ENCODE measurements at regions not wholly inside any gene's neighbourhood (a gene's known extent, or its start where the extent isn't known, plus 50 kb on each side); places are given as distances from the start of the nearest gene placed in this dataset.

DNA sequence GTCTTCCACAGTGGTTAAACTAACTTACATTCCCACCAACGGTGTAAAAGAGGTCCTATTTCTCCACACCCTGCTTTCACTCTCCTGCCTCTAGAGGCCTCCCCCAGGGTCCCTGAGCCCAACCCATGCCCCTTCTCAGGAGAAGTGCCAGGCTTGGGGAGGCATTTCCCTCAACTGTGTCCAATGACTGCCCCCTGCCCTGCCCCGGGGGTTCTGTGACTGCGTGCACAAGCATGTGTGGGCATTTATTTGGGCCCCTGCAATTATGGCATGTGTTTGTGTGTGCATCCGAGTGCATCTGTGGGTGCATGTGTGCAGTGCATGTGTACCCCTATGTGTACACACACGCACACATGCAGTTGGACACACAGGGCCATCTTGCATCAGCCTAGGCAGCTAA lies 57.3 kb downstream of the INHBB start:
- Mint-ChIP-seq H3K36me3 (no peaks in the 10 kb centered on the region), H3K27me3 (ENCODE audit: insufficient read depth, low read depth) (peaks cover 12% of the 10 kb centered on the region), H3K27ac (no peak overlapping the region), H3K4me1 (peaks cover 7% of the 10 kb centered on the region), H3K9me3 (peaks cover 2% of the 10 kb centered on the region), H3K4me3 (no peak overlapping the region)
- Histone ChIP-seq H3K4me2 (no peak overlapping the region), H3K4me1 (no peaks in the 10 kb centered on the region), H3K4me3 (no peak overlapping the region), H3K9me3 (ENCODE audit: low read depth) (no peaks in the 10 kb centered on the region), H3K36me3 (no peaks in the 10 kb centered on the region), H2AFZ (replicated peaks) (no peak overlapping the region), H3K27ac (no peak overlapping the region), H4K20me1 (ENCODE audit: low read depth) (no peaks in the 10 kb centered on the region), H3K9ac (no peak overlapping the region), H3K79me2 (ENCODE audit: low read depth) (no peaks in the 10 kb centered on the region), H3F3A (ENCODE audit: low read depth) (no peaks in the 10 kb centered on the region), H3K27me3 (no peaks in the 10 kb centered on the region)
- TF ChIP-seq EZH2phosphoT487 (IDR thresholded peaks at IDR 0.05), result no peak
- no peak for TF ChIP-seq EZH2 (IDR thresholded peaks at IDR 0.05)
- no peak for TF ChIP-seq CTCF (IDR thresholded peaks at IDR 0.05)
- no peak for DNase-seq (ENCODE audit: low spot score)

GRCh38 chr2:120403676-120404075 lies 57.7 kb downstream of the INHBB start:
- no peaks in the 10 kb centered on the region for H3K4me1 ChIP-seq
- H3K36me3 ChIP-seq, result no peaks in the 10 kb centered on the region
- no peaks in the 10 kb centered on the region for H3K9me3 ChIP-seq (ENCODE audit: low read depth)
- TF ChIP-seq CTCF (IDR thresholded peaks at IDR 0.05) (no peak), EZH2 (IDR thresholded peaks at IDR 0.05) (no peak), EZH2phosphoT487 (IDR thresholded peaks at IDR 0.05) (no peak)
- H3K79me2 ChIP-seq (ENCODE audit: low read depth), result no peaks in the 10 kb centered on the region
- H3F3A ChIP-seq (ENCODE audit: low read depth), result no peaks in the 10 kb centered on the region
- no peak overlapping the region for H3K9ac ChIP-seq
- no peaks in the 10 kb centered on the region for H3K36me3 Mint-ChIP-seq
- no peak overlapping the region for H2AFZ ChIP-seq (replicated peaks)
- peaks cover 7% of the 10 kb centered on the region for H3K4me1 Mint-ChIP-seq
- no peaks in the 10 kb centered on the region for H3K27me3 ChIP-seq
- H3K9me3 Mint-ChIP-seq, result peaks cover 5% of the 10 kb centered on the region
- no peak overlapping the region for H3K4me3 Mint-ChIP-seq
- no peak for DNase-seq (ENCODE audit: low spot score)
- H3K27me3 Mint-ChIP-seq (ENCODE audit: insufficient read depth, low read depth), result peaks cover 12% of the 10 kb centered on the region
- H3K4me2 ChIP-seq, result no peak overlapping the region
- no peak overlapping the region for H3K4me3 ChIP-seq
- H3K27ac ChIP-seq, result no peak overlapping the region
- H4K20me1 ChIP-seq (ENCODE audit: low read depth), result no peaks in the 10 kb centered on the region
- H3K27ac Mint-ChIP-seq, result no peak overlapping the region

- Histone ChIP-seq H3K9me3 (ENCODE audit: low read depth) (no peaks in the 10 kb centered on the region), H3K36me3 (no peaks in the 10 kb centered on the region), H2AFZ (replicated peaks) (no peak overlapping the region), H3K9ac (no peak overlapping the region), H3K4me1 (no peaks in the 10 kb centered on the region), H3K4me2 (no peak overlapping the region), H4K20me1 (ENCODE audit: low read depth) (no peaks in the 10 kb centered on the region), H3K4me3 (no peak overlapping the region), H3K27me3 (no peaks in the 10 kb centered on the region), H3K79me2 (ENCODE audit: low read depth) (no peaks in the 10 kb centered on the region), H3F3A (ENCODE audit: low read depth) (no peaks in the 10 kb centered on the region), H3K27ac (no peak overlapping the region)
- Mint-ChIP-seq H3K9me3 (peaks cover 7% of the 10 kb centered on the region), H3K27me3 (ENCODE audit: insufficient read depth, low read depth) (peaks cover 12% of the 10 kb centered on the region), H3K36me3 (no peaks in the 10 kb centered on the region), H3K27ac (no peak overlapping the region), H3K4me3 (no peak overlapping the region), H3K4me1 (peaks cover 7% of the 10 kb centered on the region)
- TF ChIP-seq EZH2phosphoT487 (IDR thresholded peaks at IDR 0.05) (no peak), EZH2 (IDR thresholded peaks at IDR 0.05) (no peak), CTCF (IDR thresholded peaks at IDR 0.05) (no peak)
- DNase-seq (ENCODE audit: low spot score), result no peak
Observed at GRCh38 chr2:120404274-120404673, 58.3 kb downstream of the INHBB start.
